Dendritic cell treated with granulocyte-macrophage colony-stimulating factor and Interleukin-4, amounts not matched to agents 40 ng/mL and 50 ng/mL, for 4 days (primary cell): ENCODE measurements at regions not wholly inside any gene's neighbourhood (a gene's known extent, or its start where the extent isn't known, plus 50 kb on each side); places are given as distances from the start of the nearest gene placed in this dataset.

ENCODE experiments used
- H3K27ac Mint-ChIP-seq: one replicate; pipeline ENCODE4 v1.8.0; 2022; ENCODE audit warnings: mild to moderate bottlenecking, mixed read lengths
- H3K27me3 Mint-ChIP-seq: one replicate; pipeline ENCODE4 v1.8.0; 2022; ENCODE audit warnings: mild to moderate bottlenecking, mixed read lengths
- H3K36me3 Mint-ChIP-seq: one replicate; pipeline ENCODE4 v1.8.0; 2022; ENCODE audit warnings: low read depth, mixed read lengths
- H3K4me1 Mint-ChIP-seq: one replicate; pipeline ENCODE4 v1.8.0; 2022; ENCODE audit warnings: low read depth, mixed read lengths
- H3K4me3 Mint-ChIP-seq: one replicate; pipeline ENCODE4 v1.8.0; 2022; ENCODE audit warnings: mild to moderate bottlenecking, moderate library complexity, mixed read lengths
- H3K9me3 Mint-ChIP-seq: one replicate; pipeline ENCODE4 v1.8.0; 2022; ENCODE audit warnings: mixed read lengths
- intact Hi-C: fragments of 100-400 bp; cut with micrococcal nuclease; formaldehyde crosslinking; loops from one replicate; pipeline ENCODE4 v1.15.0; 2022

DNA sequence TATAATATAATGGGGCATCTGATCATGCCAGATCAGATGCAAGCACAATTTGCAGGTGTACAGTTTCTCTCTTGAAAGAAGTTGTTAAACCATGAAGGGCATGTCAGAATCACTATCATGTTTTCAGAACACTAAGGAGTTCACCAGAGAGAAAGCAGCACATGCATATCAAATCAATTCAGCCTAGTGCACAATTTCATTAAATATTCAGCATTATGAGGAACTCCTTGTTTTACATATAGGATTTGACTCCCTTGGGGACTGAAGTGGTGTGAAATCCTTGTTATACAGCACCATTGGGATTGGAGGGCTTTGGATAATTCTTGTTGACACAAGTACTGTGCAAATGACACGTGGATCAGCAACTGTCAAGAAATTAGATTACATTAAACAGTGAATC, 562.1 kb upstream of the KLHL29 start:
- H3K4me3 Mint-ChIP-seq = no peak overlapping the region
- H3K4me1 Mint-ChIP-seq = no peaks in the 10 kb centered on the region
- H3K27ac Mint-ChIP-seq = no peak overlapping the region
- no peaks in the 10 kb centered on the region for H3K36me3 Mint-ChIP-seq
- intact Hi-C loops = no loop called here
- no peaks in the 10 kb centered on the region for H3K9me3 Mint-ChIP-seq
- no peaks in the 10 kb centered on the region for H3K27me3 Mint-ChIP-seq

DNA sequence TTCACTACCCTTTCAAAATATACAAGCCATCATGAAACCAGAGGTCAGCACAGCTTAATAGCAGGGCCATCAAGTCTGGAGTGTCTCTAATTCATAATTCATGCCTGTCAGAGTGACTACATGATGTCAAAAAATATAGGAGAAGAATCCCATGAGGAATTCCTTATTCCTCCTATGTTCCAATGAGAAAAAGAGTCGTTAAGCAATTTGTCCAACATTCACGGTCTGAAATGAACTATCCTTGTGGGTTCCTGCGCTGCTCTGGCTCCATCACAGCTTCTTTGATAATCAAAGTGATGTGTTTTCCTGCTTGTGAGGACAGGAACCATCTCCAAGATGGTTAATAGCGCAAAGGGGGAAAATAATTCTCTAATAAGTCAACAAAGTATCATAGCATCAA, 560.4 kb upstream of the KLHL29 start:
- Mint-ChIP-seq H3K27ac (no peak overlapping the region), H3K4me1 (no peaks in the 10 kb centered on the region), H3K4me3 (no peak overlapping the region), H3K36me3 (no peaks in the 10 kb centered on the region), H3K9me3 (peaks cover 9% of the 10 kb centered on the region), H3K27me3 (no peaks in the 10 kb centered on the region)
- intact Hi-C loops = no loop called here

DNA sequence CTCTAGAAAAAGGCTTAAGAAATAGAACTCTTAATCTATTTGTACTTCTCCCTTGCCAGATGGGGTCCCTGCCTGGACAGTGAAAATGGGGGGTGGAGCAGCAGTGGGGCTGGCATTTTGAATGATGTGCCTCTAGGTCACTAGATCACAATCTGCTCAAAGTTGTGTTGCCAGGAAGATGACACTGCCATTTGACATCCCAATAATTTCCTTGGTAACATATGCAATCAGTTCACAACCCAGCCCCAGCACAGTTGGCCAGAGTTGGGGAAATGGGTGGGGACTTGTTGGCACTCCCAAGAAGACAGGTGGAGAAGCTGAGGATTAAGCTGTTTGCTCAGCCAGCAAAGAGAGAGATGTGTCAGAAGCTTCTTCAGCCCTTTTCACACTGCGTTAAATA, 558.3 kb upstream of the KLHL29 start:
- Mint-ChIP-seq H3K4me1 (no peaks in the 10 kb centered on the region), H3K27me3 (no peaks in the 10 kb centered on the region), H3K9me3 (peaks cover 13% of the 10 kb centered on the region), H3K4me3 (no peak overlapping the region), H3K36me3 (no peaks in the 10 kb centered on the region), H3K27ac (no peak overlapping the region)
- intact Hi-C loops = no loop called here

DNA sequence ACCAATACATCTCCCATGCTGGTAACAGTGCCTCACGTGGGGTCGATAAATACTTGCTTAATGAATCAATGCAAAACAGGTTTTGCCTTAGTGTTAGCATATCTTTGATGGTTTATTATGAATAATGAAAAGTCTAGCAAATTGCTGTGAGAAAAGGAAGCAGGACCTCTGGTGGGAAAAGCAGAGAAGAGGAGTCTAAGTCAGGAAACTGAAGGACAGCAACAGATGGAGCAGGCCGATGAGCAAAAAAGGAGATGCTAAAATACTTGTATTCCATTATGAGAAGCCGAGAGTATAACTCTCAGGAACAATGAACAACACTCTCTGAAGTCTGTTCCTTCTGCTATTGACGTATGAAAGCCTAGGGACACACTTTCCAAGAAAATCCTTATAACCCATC, 555.2 kb upstream of the KLHL29 start:
- intact Hi-C loops = no loop called here
- H3K27ac Mint-ChIP-seq = no peak overlapping the region

DNA sequence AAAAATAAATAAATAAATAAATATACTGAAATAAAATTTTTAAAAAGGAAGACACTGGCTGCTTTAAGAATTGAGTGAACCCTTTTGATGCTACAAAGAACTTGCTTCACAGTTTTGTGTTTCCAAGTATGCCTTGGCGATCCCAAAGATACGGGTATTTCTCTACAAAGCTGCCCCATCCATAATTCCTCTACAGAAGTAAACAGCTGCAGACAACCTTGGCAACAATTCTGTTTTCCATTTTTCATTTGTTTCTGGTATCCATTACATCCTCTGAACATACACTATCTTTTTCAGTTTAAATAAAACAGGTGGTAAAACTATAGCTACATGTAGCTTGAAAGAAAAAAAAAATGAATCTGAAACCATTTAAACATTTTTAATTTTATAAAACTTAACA, 552.8 kb upstream of the KLHL29 start:
- Mint-ChIP-seq H3K27ac (no peak overlapping the region), H3K4me1 (no peaks in the 10 kb centered on the region), H3K36me3 (no peaks in the 10 kb centered on the region), H3K9me3 (peaks cover 13% of the 10 kb centered on the region), H3K4me3 (no peak overlapping the region), H3K27me3 (no peaks in the 10 kb centered on the region)
- intact Hi-C loops = no loop called here

More for the DNA sequence above, 555.2 kb upstream of the KLHL29 start:
- Mint-ChIP-seq H3K36me3 (no peaks in the 10 kb centered on the region), H3K4me1 (no peaks in the 10 kb centered on the region), H3K4me3 (no peak overlapping the region), H3K9me3 (peaks cover 13% of the 10 kb centered on the region), H3K27me3 (no peaks in the 10 kb centered on the region)

DNA sequence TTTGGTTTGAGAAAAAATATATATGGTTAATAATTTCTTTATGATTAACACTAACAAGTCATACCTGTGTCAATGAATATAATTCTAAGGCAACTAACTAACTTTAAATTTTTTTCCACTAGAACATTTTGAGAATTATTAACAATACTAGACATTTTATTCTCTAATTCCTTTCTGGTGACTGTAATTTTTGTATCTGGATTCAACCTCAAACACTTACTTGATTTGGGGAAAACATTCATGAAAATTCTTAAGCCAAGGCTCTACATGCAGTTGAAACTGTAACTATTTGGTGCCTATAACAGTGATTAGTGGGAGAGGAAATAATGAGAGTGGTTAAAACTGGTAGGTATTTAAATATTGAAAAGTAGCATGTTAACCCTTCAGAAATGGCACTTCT, 546.5 kb upstream of the KLHL29 start:
- Mint-ChIP-seq H3K27me3 (no peaks in the 10 kb centered on the region), H3K9me3 (no peaks in the 10 kb centered on the region), H3K4me1 (no peaks in the 10 kb centered on the region), H3K27ac (no peak overlapping the region), H3K4me3 (no peak overlapping the region), H3K36me3 (no peaks in the 10 kb centered on the region)
- intact Hi-C loops = no loop called here

DNA sequence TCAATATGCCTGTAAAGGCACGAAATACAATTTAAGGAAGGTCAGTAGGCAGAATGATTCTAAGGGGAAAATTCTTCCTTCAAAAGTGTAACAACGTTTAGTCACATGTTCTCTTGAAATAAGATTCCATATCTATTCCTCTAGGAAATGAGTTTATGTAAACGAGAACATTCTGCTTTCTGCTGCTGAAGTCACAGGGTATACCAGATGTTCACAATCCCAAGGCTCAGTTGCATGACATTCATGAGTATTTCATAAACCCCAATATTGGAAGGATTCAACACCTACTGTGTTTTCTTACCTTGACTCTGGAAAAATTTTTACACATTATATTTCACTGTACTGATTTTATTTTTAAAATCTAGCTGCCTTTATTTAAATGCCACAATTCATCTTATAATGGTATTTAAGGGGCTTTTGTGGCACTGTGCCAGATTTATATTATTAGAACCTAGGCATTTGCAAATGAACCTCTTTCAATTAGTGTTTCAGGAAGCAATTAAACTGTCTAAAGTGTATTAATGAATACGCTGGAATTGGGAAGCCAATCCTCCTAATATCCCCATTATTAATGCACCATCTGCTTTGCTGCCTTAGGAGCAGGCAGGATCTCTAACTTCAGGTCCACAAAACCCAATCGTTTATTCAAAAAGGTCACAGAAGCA, 542.6 kb upstream of the KLHL29 start:
- H3K36me3 Mint-ChIP-seq = no peaks in the 10 kb centered on the region
- no peak overlapping the region for H3K27ac Mint-ChIP-seq

DNA sequence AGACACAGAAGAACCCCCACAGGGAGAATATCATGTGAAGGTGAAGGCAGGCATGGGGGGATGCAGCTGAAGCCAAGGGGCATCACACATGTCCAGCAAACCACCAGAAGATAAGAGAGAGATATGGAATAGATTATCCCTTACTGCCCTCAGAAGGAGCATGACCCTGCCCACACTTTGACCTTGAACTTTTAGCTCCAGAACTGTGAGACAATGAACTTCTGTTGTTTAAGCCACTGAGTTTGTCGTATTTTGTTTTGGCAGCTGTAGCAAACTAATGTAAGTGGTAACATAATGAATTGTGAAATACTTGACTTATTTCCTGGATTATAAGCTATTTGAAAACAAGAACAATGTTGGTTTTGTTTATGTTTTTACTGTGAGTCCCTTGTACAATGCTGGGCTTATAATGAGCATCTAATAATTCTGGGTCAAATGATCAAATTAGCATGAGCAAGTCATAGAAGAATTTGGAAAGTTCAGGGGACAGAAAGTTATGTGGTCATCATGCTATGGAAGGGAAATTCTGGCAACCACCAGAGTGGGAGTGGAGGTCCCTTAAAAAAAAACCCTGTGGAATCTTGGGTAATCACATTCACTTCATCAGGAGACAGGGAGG, 541.0 kb upstream of the KLHL29 start:
- Mint-ChIP-seq H3K4me3 (no peak overlapping the region), H3K9me3 (peaks cover 9% of the 10 kb centered on the region), H3K36me3 (no peaks in the 10 kb centered on the region), H3K4me1 (no peaks in the 10 kb centered on the region), H3K27ac (no peak overlapping the region), H3K27me3 (no peaks in the 10 kb centered on the region)
- intact Hi-C loops = no loop called here

More for the DNA sequence above, 542.6 kb upstream of the KLHL29 start:
- no peaks in the 10 kb centered on the region for H3K4me1 Mint-ChIP-seq
- H3K27me3 Mint-ChIP-seq = no peaks in the 10 kb centered on the region
- H3K9me3 Mint-ChIP-seq = peaks cover 1% of the 10 kb centered on the region
- H3K4me3 Mint-ChIP-seq = no peak overlapping the region
- intact Hi-C loops = no loop called here

DNA sequence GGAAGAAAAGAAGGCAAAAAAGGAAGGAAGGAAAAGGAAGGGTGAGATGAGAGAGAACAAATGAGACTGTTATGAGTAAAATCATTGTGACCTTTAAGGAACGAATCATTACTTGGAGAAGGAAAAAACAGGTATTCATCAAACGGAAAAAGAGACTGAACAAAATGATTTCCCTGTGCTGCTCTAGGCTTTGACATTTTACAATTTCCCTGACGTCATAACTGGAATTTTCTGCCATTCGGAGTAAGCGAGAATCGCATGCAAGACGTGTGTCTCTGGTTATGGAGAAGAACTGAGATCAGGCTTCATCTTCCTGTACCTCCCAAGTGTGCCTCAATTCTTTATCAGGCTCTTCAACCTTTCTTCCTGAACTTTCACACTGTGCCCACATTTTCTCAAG, 534.7 kb upstream of the KLHL29 start:
- intact Hi-C loops = no loop called here

DNA sequence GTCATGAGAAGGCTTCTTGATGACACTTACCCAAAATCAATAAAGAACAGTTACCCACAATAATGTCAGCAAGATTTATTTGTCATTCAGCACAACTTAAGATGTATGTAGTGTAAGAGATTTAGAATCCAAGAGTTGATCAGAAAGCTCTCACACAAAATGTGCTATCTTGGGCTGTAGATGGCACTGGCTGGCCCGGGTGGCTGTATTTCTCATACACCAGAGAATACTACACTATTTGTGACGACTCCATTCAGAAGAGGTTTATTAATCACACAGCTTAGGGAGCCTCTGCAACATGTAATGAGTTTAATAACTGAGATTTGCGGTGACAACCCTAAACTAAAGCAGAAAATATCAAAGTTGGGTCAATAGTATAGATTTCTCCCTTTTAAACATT, 530.4 kb upstream of the KLHL29 start:
- no peaks in the 10 kb centered on the region for H3K27me3 Mint-ChIP-seq
- no peak overlapping the region for H3K27ac Mint-ChIP-seq
- no peaks in the 10 kb centered on the region for H3K4me1 Mint-ChIP-seq
- no peak overlapping the region for H3K4me3 Mint-ChIP-seq
- H3K36me3 Mint-ChIP-seq = no peaks in the 10 kb centered on the region
- intact Hi-C loops = no loop called here
- H3K9me3 Mint-ChIP-seq = peaks cover 19% of the 10 kb centered on the region

More for the DNA sequence above, 534.7 kb upstream of the KLHL29 start:
- H3K36me3 Mint-ChIP-seq = no peaks in the 10 kb centered on the region
- peaks cover 18% of the 10 kb centered on the region for H3K9me3 Mint-ChIP-seq
- H3K27me3 Mint-ChIP-seq = no peaks in the 10 kb centered on the region
- no peaks in the 10 kb centered on the region for H3K4me1 Mint-ChIP-seq
- H3K4me3 Mint-ChIP-seq = no peak overlapping the region
- no peak overlapping the region for H3K27ac Mint-ChIP-seq

DNA sequence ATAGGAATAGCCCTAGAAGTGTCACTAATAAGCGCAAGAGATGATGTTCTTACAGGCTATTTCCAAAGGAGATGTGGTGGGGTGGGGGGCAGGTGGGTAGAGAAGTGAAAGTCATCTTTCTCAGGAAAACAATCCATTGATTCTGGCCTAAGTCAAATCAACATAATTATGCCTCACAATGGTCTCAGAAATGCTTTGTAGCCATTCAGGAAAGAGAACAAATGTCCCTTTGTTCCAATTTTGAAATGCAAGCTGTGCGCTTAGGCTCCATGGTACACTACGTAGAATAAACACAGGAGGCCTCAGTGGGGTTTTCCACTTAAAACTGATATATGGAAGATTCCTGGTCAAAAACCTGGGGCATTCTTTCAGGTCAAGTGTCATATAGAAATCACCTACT, 529.9 kb upstream of the KLHL29 start:
- Mint-ChIP-seq H3K27ac (no peak overlapping the region), H3K27me3 (no peaks in the 10 kb centered on the region), H3K9me3 (peaks cover 19% of the 10 kb centered on the region), H3K36me3 (no peaks in the 10 kb centered on the region), H3K4me3 (no peak overlapping the region), H3K4me1 (no peaks in the 10 kb centered on the region)
- intact Hi-C loops = no loop called here

DNA sequence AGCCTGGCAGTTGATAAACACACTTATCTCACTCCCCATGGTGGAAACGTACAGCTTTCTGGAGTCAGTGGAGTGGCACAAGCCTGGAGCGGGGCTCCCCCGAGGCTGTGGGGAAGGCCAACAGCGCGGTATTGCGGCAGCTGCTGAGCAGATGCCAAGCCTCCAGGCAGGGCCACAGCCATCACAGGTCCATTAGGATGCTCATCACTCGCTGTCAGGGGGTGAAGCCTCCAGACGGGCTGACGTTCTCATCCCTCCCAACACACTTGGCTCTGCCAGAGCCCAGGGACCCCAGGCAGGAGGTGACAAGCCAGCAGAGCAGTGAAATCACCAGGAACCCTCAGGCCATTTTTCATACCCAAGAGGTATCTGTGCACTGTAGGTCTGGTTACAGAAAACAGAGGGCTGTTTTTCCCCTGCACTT, 529.2 kb upstream of the KLHL29 start:
- intact Hi-C loops = no loop called here
- H3K4me1 Mint-ChIP-seq = no peaks in the 10 kb centered on the region
- no peaks in the 10 kb centered on the region for H3K27me3 Mint-ChIP-seq

DNA sequence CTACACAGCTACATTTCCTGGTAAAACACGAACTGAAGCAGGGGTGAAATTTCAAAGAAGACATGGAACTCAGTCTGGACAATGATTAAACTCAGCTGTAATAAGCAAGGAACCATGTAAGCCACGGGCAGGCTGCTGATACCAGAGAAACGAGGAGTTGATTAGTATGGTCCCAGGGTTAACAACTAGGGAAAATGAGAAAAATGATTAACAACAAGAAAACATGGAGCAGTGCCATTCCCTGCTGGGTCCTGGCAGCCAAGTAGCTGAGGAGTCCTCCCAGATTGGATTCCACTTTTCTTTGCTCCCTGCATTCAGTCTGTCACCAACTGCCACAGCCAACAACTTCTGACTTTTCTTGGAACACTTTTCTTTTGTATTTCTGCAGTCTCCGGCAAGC, 517.0 kb upstream of the KLHL29 start:
- Mint-ChIP-seq H3K36me3 (no peaks in the 10 kb centered on the region), H3K4me1 (no peaks in the 10 kb centered on the region), H3K4me3 (no peak overlapping the region), H3K9me3 (no peaks in the 10 kb centered on the region), H3K27me3 (no peaks in the 10 kb centered on the region), H3K27ac (no peak overlapping the region)
- intact Hi-C loops = no loop called here

More for the DNA sequence above, 529.2 kb upstream of the KLHL29 start:
- H3K27ac Mint-ChIP-seq = no peak overlapping the region
- no peak overlapping the region for H3K4me3 Mint-ChIP-seq
- H3K36me3 Mint-ChIP-seq = no peaks in the 10 kb centered on the region
- H3K9me3 Mint-ChIP-seq = peaks cover 19% of the 10 kb centered on the region

DNA sequence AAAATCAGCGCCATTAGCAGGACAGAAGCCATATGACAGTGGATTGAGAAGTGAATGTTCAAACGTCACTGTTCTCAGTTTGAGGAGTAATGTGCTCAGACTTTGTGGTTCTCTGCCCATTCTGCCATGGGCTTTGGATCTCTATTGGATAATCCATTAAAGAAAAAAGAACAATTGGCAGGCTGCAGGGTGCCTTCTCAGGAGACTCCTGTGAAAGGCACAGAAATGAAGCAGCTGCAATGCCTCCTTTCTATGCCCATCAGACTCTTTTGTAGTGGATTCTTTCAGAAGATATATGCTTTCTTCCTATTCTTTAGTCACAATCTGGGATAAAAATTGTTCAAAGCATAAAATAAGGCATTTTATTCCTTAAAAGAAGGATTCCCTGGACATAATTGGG, 506.9 kb upstream of the KLHL29 start:
- H3K4me3 Mint-ChIP-seq = no peak overlapping the region
- H3K36me3 Mint-ChIP-seq = no peaks in the 10 kb centered on the region
- intact Hi-C loops = no loop called here
- no peaks in the 10 kb centered on the region for H3K27me3 Mint-ChIP-seq
- no peak overlapping the region for H3K27ac Mint-ChIP-seq
- no peaks in the 10 kb centered on the region for H3K4me1 Mint-ChIP-seq
- no peaks in the 10 kb centered on the region for H3K9me3 Mint-ChIP-seq
